Natural killer cell (primary cell): ENCODE measurements at regions not wholly inside any gene's neighbourhood (a gene's known extent, or its start where the extent isn't known, plus 50 kb on each side); places are given as distances from the start of the nearest gene placed in this dataset.

ENCODE experiments used
- ATAC-seq, 3 donors: fragments of 150-1000 bp in 2 of 3; fragments of 200-7000 bp in 1 of 3; cut with Tn5 transposase; 1 replicate in 1 of 3; 2 replicates in 2 of 3; pipeline ENCODE4 v1.10.0; 2021; ENCODE audit warnings: mild to moderate bottlenecking in 2 of 3, moderate library complexity in 2 of 3
- DNase-seq, 2 donors: peaks; one replicate each; pipeline versions ENCODE4 v3.0.0 to v3.0.0-alpha.2; 2013 to 2021; ENCODE audit warnings: mixed read lengths in 1 of 2
- H3K27ac ChIP-seq: one replicate; pipeline ENCODE4 v1.5.1; 2013; ENCODE audit warnings: mild to moderate bottlenecking, low read length
- H3K27me3 ChIP-seq: one replicate; pipeline ENCODE4 v1.6.1; 2013; ENCODE audit warnings: low read length; ENCODE audit not compliant: control insufficient read depth, insufficient read depth
- H3K36me3 ChIP-seq: one replicate; pipeline ENCODE4 v1.6.1; 2013; ENCODE audit warnings: low read length; ENCODE audit not compliant: control insufficient read depth, insufficient read depth
- H3K4me1 ChIP-seq: one replicate; pipeline ENCODE4 v1.6.1; 2013; ENCODE audit warnings: low read length; ENCODE audit not compliant: control insufficient read depth, insufficient read depth
- H3K4me3 ChIP-seq: one replicate; pipeline ENCODE4 v1.5.1; 2013; ENCODE audit warnings: low read length
- H3K9me3 ChIP-seq: one replicate; pipeline ENCODE4 v1.6.1; 2013; ENCODE audit warnings: low read length; ENCODE audit not compliant: control insufficient read depth, insufficient read depth
- H3K27ac Mint-ChIP-seq, 2 donors: one replicate each; pipeline ENCODE4 v1.8.0; 2022; ENCODE audit warnings: mild to moderate bottlenecking in 2 of 2, mixed read lengths in 2 of 2, moderate library complexity in 1 of 2
- H3K27me3 Mint-ChIP-seq, 2 donors: one replicate each; pipeline ENCODE4 v1.8.0; 2022; ENCODE audit warnings: low read depth in 2 of 2, mixed read lengths in 2 of 2
- H3K36me3 Mint-ChIP-seq: one replicate; pipeline ENCODE4 v1.8.0; 2022; ENCODE audit warnings: mixed read lengths
- H3K4me1 Mint-ChIP-seq, 2 donors: one replicate each; pipeline ENCODE4 v1.8.0; 2022; ENCODE audit warnings: mixed read lengths in 2 of 2
- H3K4me3 Mint-ChIP-seq: one replicate; pipeline ENCODE4 v1.8.0; 2022; ENCODE audit warnings: mild to moderate bottlenecking, moderate library complexity, mixed read lengths
- H3K9me3 Mint-ChIP-seq, 2 donors: one replicate each; pipeline ENCODE4 v1.8.0; 2022; ENCODE audit warnings: mixed read lengths in 2 of 2
- WGBS: methylation state at CpG from one replicate; pipeline ENCODE4 v1.1.7; 2013; ENCODE audit warnings: missing lambda C conversion rate; ENCODE audit not compliant: insufficient coverage; 5-methylcytosine and 5-hydroxymethylcytosine counted together
- intact Hi-C: fragments of 100-400 bp; cut with micrococcal nuclease; formaldehyde crosslinking; loops from one replicate; pipeline ENCODE4 v1.14.2; 2022
- TF ChIP-seq, protein P1 (sequence below): fragments of 200-600 bp; IDR thresholded peaks from one replicate; pipeline ENCODE4 v1.8.0; 2022; ENCODE audit warnings: antibody characterized with exemption

DNA sequence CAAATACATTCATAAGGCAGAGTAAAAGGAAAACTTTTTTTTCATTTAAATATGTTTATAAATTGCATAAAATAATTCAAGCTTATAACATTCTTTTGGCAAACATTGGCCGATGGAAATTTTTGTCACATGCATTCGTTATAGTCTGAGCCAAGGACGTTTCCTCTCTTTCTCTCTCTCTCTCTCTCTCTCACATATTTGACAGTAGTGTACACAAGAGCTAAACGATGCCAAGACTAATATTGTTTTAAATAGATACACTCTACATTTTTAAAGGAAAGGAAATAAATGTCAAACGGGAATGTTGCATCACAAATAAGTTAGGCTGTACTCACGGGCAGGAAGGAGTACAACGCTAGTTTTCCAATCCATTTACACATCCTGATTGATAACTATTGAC, 251.1 kb upstream of the SMIM21 start:
- H3K9me3 Mint-ChIP-seq: peaks cover 0 to 2% of the 10 kb centered on the region in 2 donors
- TF ChIP-seq, protein P1, sequence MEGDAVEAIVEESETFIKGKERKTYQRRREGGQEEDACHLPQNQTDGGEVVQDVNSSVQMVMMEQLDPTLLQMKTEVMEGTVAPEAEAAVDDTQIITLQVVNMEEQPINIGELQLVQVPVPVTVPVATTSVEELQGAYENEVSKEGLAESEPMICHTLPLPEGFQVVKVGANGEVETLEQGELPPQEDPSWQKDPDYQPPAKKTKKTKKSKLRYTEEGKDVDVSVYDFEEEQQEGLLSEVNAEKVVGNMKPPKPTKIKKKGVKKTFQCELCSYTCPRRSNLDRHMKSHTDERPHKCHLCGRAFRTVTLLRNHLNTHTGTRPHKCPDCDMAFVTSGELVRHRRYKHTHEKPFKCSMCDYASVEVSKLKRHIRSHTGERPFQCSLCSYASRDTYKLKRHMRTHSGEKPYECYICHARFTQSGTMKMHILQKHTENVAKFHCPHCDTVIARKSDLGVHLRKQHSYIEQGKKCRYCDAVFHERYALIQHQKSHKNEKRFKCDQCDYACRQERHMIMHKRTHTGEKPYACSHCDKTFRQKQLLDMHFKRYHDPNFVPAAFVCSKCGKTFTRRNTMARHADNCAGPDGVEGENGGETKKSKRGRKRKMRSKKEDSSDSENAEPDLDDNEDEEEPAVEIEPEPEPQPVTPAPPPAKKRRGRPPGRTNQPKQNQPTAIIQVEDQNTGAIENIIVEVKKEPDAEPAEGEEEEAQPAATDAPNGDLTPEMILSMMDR: no peak
- H3K4me1 Mint-ChIP-seq: no peaks in the 10 kb centered on the region
- WGBS: 78% methylated on average over 5 of the region's 7 CpGs
- Histone ChIP-seq H3K4me3 (no peak overlapping the region), H3K4me1 (no peaks in the 10 kb centered on the region), H3K36me3 (no peaks in the 10 kb centered on the region), H3K27me3 (no peaks in the 10 kb centered on the region), H3K9me3 (no peaks in the 10 kb centered on the region), H3K27ac (no peak overlapping the region)
- H3K4me3 Mint-ChIP-seq: no peak overlapping the region
- H3K36me3 Mint-ChIP-seq: no peaks in the 10 kb centered on the region
- intact Hi-C loops: no loop called here
- no peaks in the 10 kb centered on the region for H3K27me3 Mint-ChIP-seq
- ATAC-seq (no peak), DNase-seq (no peak)
- no peak overlapping the region for H3K27ac Mint-ChIP-seq

DNA sequence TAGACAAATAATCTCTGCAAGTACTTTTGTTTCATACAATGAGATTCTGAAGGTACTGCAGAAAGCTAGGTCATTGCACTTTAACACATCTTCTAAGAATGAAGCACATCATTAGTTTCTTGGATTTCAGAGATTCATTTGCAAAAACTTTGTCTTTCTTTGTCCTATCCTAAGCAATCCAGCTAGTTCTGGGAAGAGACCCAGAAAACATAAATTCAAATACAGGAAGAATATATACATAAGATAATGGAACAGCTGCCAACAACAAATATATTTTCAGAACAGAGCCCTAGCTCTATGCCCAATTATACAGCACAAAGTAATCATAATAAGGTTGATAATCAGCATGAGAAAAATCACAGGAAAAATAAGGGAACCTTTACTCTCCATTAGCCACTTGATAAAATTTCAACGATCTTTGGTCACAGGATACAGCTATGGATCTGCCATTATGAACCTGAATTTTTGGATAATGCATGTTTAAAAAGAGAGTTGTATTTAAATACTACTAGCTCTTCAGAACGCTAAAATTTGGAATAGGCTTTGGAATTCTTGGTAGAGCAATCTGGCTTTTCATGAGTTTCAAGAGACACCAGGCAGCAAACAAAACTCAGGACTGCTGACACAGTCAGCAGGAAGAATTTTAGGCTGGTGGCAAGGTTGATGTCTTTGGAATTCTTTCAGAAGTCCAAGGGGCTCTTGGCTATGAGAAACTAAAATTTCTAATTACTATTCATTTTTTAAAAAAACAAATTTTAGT, 250.4 kb upstream of the SMIM21 start:
- H3K27me3 Mint-ChIP-seq: no peaks in the 10 kb centered on the region
- H3K4me1 Mint-ChIP-seq: no peaks in the 10 kb centered on the region
- H3K9me3 ChIP-seq: no peaks in the 10 kb centered on the region
- H3K4me3 Mint-ChIP-seq: no peak overlapping the region
- H3K36me3 Mint-ChIP-seq: no peaks in the 10 kb centered on the region
- ATAC-seq (no peak), DNase-seq (no peak)
- intact Hi-C loops: no loop called here
- no peak overlapping the region for H3K27ac Mint-ChIP-seq
- no peaks in the 10 kb centered on the region for H3K36me3 ChIP-seq
- no peaks in the 10 kb centered on the region for H3K27me3 ChIP-seq
- peaks cover 0 to 2% of the 10 kb centered on the region in 2 donors for H3K9me3 Mint-ChIP-seq
- H3K4me3 ChIP-seq: no peak overlapping the region
- 95% methylated on average over 1 of the region's 2 CpGs for whole genome bisulfite sequencing
- no peak overlapping the region for H3K27ac ChIP-seq
- TF ChIP-seq, protein P1: no peak
- H3K4me1 ChIP-seq: no peaks in the 10 kb centered on the region

- Mint-ChIP-seq H3K27ac (no peak overlapping the region), H3K9me3 (peaks cover 4 to 5% of the 10 kb centered on the region in 2 donors), H3K4me3 (no peak overlapping the region), H3K4me1 (peaks cover 0 to 5% of the 10 kb centered on the region in 2 donors), H3K27me3 (peaks cover 0 to 5% of the 10 kb centered on the region in 2 donors), H3K36me3 (no peaks in the 10 kb centered on the region)
- intact Hi-C loops: no loop called here
- no peak for DNase-seq
- Histone ChIP-seq H3K9me3 (no peaks in the 10 kb centered on the region), H3K27ac (no peak overlapping the region), H3K4me3 (no peak overlapping the region), H3K27me3 (no peaks in the 10 kb centered on the region), H3K4me1 (no peaks in the 10 kb centered on the region), H3K36me3 (no peaks in the 10 kb centered on the region)
- no peak for ATAC-seq
- TF ChIP-seq, protein P1: no peak
- WGBS: 83% methylated on average over 1 of the region's 1 CpG
Observed at GRCh38 chr18:75660932-75661331, 233.4 kb upstream of the SMIM21 start.

- Histone ChIP-seq H3K27ac (no peak overlapping the region), H3K36me3 (no peaks in the 10 kb centered on the region), H3K4me1 (no peaks in the 10 kb centered on the region), H3K9me3 (no peaks in the 10 kb centered on the region), H3K27me3 (no peaks in the 10 kb centered on the region), H3K4me3 (no peak overlapping the region)
- ATAC-seq (no peak), DNase-seq (no peak)
- H3K27ac Mint-ChIP-seq: no peak overlapping the region
- H3K36me3 Mint-ChIP-seq: no peaks in the 10 kb centered on the region
- peaks cover 5 to 6% of the 10 kb centered on the region in 2 donors for H3K9me3 Mint-ChIP-seq
- TF ChIP-seq, protein P1: no peak
- H3K4me1 Mint-ChIP-seq: peaks cover 0 to 5% of the 10 kb centered on the region in 2 donors
- no peak overlapping the region for H3K4me3 Mint-ChIP-seq
- intact Hi-C loops: no loop called here
- H3K27me3 Mint-ChIP-seq: peaks cover 0 to 3% of the 10 kb centered on the region in 2 donors
Observed at GRCh38 chr18:75659535-75660023, 232.1 kb upstream of the SMIM21 start.
